ENCODE measurements at regions not wholly inside any gene's neighbourhood (a gene's known extent, or its start where the extent isn't known, plus 50 kb on each side); places are given as distances from the start of the nearest gene placed in this dataset.

DNA sequence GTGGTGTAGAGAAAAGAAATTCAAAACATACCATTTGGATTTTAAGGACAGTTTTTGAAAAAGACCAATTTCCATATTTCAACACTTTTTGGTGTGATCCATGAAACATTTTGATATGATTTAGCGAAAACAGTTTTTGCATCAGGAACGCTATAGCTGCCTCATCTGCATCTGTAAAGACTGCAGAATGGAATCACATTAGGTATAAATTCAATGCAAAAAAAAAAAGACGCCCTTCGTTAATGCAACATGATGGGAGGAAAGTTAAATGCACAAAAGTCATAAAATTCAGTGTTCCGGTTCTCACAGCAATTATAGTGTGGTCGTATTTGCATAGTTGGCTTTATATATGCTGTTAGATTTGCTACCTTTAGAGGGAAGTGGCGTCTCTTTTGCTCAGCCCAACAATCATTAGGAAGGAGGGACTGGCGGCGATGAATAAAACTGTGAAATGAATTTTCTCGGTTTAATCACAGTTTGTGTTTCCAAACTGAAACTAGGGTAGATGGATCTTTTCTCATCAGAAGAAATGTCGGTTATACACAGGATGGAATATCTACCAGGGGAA lies 215.7 kb downstream of the TEX29 start:
- Mint-ChIP-seq H3K27ac (no peak overlapping the region), H3K36me3 (ENCODE audit: low read depth) (no peaks in the 10 kb centered on the region), H3K4me1 (no peaks in the 10 kb centered on the region), H3K9me3 (no peaks in the 10 kb centered on the region), H3K27me3 (peaks cover 23% of the 10 kb centered on the region), H3K4me3 (no peak overlapping the region)
- TF ChIP-seq, protein P1, sequence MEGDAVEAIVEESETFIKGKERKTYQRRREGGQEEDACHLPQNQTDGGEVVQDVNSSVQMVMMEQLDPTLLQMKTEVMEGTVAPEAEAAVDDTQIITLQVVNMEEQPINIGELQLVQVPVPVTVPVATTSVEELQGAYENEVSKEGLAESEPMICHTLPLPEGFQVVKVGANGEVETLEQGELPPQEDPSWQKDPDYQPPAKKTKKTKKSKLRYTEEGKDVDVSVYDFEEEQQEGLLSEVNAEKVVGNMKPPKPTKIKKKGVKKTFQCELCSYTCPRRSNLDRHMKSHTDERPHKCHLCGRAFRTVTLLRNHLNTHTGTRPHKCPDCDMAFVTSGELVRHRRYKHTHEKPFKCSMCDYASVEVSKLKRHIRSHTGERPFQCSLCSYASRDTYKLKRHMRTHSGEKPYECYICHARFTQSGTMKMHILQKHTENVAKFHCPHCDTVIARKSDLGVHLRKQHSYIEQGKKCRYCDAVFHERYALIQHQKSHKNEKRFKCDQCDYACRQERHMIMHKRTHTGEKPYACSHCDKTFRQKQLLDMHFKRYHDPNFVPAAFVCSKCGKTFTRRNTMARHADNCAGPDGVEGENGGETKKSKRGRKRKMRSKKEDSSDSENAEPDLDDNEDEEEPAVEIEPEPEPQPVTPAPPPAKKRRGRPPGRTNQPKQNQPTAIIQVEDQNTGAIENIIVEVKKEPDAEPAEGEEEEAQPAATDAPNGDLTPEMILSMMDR (IDR thresholded peaks at IDR 0.05), result no peak
- DNase-seq (no peak), ATAC-seq (ENCODE audit: low read depth) (no peak)
- ChIA-PET POLR2A (no interaction called here), CTCF (no interaction called here)
- intact Hi-C loops (cut with micrococcal nuclease), result no loop called here

- H3K9me3 Mint-ChIP-seq, result no peaks in the 10 kb centered on the region
- CTCF ChIA-PET, result no interaction called here
- no peak overlapping the region for H3K27ac Mint-ChIP-seq
- POLR2A ChIA-PET, result no interaction called here
- ATAC-seq (ENCODE audit: low read depth) (no peak), DNase-seq (no peak)
- intact Hi-C loops (cut with micrococcal nuclease), result no loop called here
- H3K27me3 Mint-ChIP-seq, result peaks cover 23% of the 10 kb centered on the region
- TF ChIP-seq, protein P1 (IDR thresholded peaks at IDR 0.05), result no peak
- no peak overlapping the region for H3K4me3 Mint-ChIP-seq
- no peaks in the 10 kb centered on the region for H3K4me1 Mint-ChIP-seq
- no peaks in the 10 kb centered on the region for H3K36me3 Mint-ChIP-seq (ENCODE audit: low read depth)
Observed at GRCh38 chr13:111537115-111537728, 216.8 kb downstream of the TEX29 start.

DNA sequence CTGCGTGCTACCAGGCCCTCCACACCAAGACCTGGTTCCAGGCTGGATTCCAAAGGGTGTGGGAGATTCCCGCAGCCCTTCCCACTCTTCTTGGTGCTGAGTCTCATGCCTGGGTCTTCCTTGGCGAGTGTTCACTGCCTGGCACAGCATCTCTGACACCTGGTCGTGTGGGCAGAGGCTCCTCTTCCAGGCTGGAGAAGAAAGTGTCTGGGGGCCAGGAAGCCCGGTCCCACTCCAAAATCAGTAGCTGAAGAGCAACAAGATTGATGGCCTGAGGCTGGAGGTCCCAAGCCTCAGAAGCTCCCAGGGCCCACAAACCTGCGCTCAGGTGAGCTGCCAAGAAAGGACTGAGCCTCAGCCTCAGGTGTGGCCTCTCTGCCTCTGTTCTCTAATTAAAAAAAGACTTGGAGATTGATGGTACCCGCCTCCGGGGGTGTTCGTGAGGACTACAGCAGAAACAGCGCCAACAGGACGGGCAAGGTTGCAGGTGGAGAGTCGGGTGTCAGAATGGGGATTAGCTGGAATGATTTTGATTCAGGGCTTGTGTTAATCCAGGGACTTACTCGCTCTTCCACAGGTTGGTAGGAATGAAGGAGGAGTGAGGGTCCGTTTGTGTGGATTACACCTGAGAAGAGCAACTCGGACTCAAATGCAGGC lies 217.5 kb downstream of the TEX29 start:
- no peak overlapping the region for H3K4me3 Mint-ChIP-seq
- H3K27ac Mint-ChIP-seq, result no peak overlapping the region
- intact Hi-C loops (cut with micrococcal nuclease), result no loop called here
- peaks cover 21% of the 10 kb centered on the region for H3K27me3 Mint-ChIP-seq
- POLR2A ChIA-PET, result no interaction called here
- DNase-seq (no peak), ATAC-seq (ENCODE audit: low read depth) (no peak)
- TF ChIP-seq, protein P1 (IDR thresholded peaks at IDR 0.05), result no peak
- no peaks in the 10 kb centered on the region for H3K4me1 Mint-ChIP-seq
- CTCF ChIA-PET, result no interaction called here
- H3K9me3 Mint-ChIP-seq, result no peaks in the 10 kb centered on the region
- H3K36me3 Mint-ChIP-seq (ENCODE audit: low read depth), result no peaks in the 10 kb centered on the region

- ChIA-PET CTCF (no interaction called here), POLR2A (no interaction called here)
- intact Hi-C loops (cut with micrococcal nuclease), result no loop called here
- no peaks in the 10 kb centered on the region for H3K36me3 Mint-ChIP-seq (ENCODE audit: low read depth)
- DNase-seq, result no peak
- H3K4me3 Mint-ChIP-seq, result no peak overlapping the region
- TF ChIP-seq, protein P1 (IDR thresholded peaks at IDR 0.05), result no peak
- H3K9me3 Mint-ChIP-seq, result no peaks in the 10 kb centered on the region
- no peaks in the 10 kb centered on the region for H3K4me1 Mint-ChIP-seq
- no peak for ATAC-seq (ENCODE audit: low read depth)
- no peak overlapping the region for H3K27ac Mint-ChIP-seq
- peaks cover 18% of the 10 kb centered on the region for H3K27me3 Mint-ChIP-seq
Observed at GRCh38 chr13:111539252-111539651, 218.8 kb downstream of the TEX29 start.

- CTCF ChIA-PET, result no interaction called here
- no peaks in the 10 kb centered on the region for H3K36me3 Mint-ChIP-seq (ENCODE audit: low read depth)
- TF ChIP-seq, protein P1 (IDR thresholded peaks at IDR 0.05), result no peak
Observed at GRCh38 chr13:111539791-111540446, 219.5 kb downstream of the TEX29 start.

More at GRCh38 chr13:111539791-111540446, 219.5 kb downstream of the TEX29 start:
- ATAC-seq (ENCODE audit: low read depth) (no peak), DNase-seq (no peak)
- intact Hi-C loops (cut with micrococcal nuclease), result no loop called here
- H3K27me3 Mint-ChIP-seq, result peaks cover 14% of the 10 kb centered on the region
- H3K4me1 Mint-ChIP-seq, result no peaks in the 10 kb centered on the region
- H3K27ac Mint-ChIP-seq, result no peak overlapping the region
- POLR2A ChIA-PET, result no interaction called here
- H3K9me3 Mint-ChIP-seq, result peaks cover under 1% of the 10 kb centered on the region
- H3K4me3 Mint-ChIP-seq, result no peak overlapping the region
